IMR-90 (cell line): ENCODE measurements at regions not wholly inside any gene's neighbourhood (a gene's known extent, or its start where the extent isn't known, plus 50 kb on each side); places are given as distances from the start of the nearest gene placed in this dataset.

Source experiments
- BHLHE40 ChIP-seq: fragments of 150-350 bp; IDR thresholded peaks from 2 replicates; pipeline ENCODE4 v1.6.1; 2016; ENCODE audit warnings: mild to moderate bottlenecking, low read depth, low read length
- CEBPB ChIP-seq: IDR thresholded peaks from 2 replicates; pipeline ENCODE4 v1.6.1; 2012; ENCODE audit warnings: low read depth, low read length, improper control_type of control experiment
- CHD1 ChIP-seq: IDR thresholded peaks from 2 replicates; pipeline ENCODE4 v1.6.1; 2012; ENCODE audit warnings: low read depth, low read length, improper control_type of control experiment
- CTCF ChIP-seq: conservative IDR thresholded peaks from 2 replicates; pipeline ENCODE4 v1.5.1; 2012; ENCODE audit warnings: mild to moderate bottlenecking, low read depth, low read length, improper control_type of control experiment
- FOS ChIP-seq: fragments of 150-350 bp; IDR thresholded peaks from 2 replicates; pipeline ENCODE4 v1.6.1; 2016; ENCODE audit warnings: low read depth, low read length
- POLR2A ChIP-seq: IDR thresholded peaks from 2 replicates; pipeline ENCODE4 v1.6.1; 2012; ENCODE audit warnings: mild to moderate bottlenecking, low read depth, low read length
- RAD21 ChIP-seq: IDR thresholded peaks from 2 replicates; pipeline ENCODE4 v1.6.1; 2012; ENCODE audit warnings: low read length, improper control_type of control experiment
- TF ChIP-seq, protein P1 (sequence below): fragments of 150-350 bp; IDR thresholded peaks from 2 replicates; pipeline ENCODE4 v1.6.1; 2016; ENCODE audit warnings: low read depth, mild to moderate bottlenecking, low read length, moderate library complexity, borderline replicate concordance
- TF ChIP-seq, protein P2 (sequence below): fragments of 150-350 bp; IDR thresholded peaks from 2 replicates; pipeline ENCODE4 v1.6.1; 2017; ENCODE audit warnings: mild to moderate bottlenecking, antibody characterized with exemption, low read length, low read depth

- TF ChIP-seq RAD21, result no peak
- no peak for TF ChIP-seq CHD1
- TF ChIP-seq CTCF, result no peak
- no peak for TF ChIP-seq POLR2A
- no peak for TF ChIP-seq BHLHE40
- TF ChIP-seq CEBPB, result 0 out of 2 replicates have a peak, but pooled peaks have one; percentile 22
- TF ChIP-seq FOS, result no peak
- TF ChIP-seq, protein P1, sequence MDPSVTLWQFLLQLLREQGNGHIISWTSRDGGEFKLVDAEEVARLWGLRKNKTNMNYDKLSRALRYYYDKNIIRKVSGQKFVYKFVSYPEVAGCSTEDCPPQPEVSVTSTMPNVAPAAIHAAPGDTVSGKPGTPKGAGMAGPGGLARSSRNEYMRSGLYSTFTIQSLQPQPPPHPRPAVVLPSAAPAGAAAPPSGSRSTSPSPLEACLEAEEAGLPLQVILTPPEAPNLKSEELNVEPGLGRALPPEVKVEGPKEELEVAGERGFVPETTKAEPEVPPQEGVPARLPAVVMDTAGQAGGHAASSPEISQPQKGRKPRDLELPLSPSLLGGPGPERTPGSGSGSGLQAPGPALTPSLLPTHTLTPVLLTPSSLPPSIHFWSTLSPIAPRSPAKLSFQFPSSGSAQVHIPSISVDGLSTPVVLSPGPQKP, result no peak
- TF ChIP-seq, protein P2, sequence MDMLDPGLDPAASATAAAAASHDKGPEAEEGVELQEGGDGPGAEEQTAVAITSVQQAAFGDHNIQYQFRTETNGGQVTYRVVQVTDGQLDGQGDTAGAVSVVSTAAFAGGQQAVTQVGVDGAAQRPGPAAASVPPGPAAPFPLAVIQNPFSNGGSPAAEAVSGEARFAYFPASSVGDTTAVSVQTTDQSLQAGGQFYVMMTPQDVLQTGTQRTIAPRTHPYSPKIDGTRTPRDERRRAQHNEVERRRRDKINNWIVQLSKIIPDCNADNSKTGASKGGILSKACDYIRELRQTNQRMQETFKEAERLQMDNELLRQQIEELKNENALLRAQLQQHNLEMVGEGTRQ, result no peak
Measured at GRCh38 chr13:107665926-107666458, 549.3 kb downstream of the LIG4 start.
